GM12864 (cell line): ENCODE measurements at regions not wholly inside any gene's neighbourhood (a gene's known extent, or its start where the extent isn't known, plus 50 kb on each side); places are given as distances from the start of the nearest gene placed in this dataset.

Experiments
- DNase-seq: peaks from one replicate; pipeline ENCODE4 v3.0.0-alpha.2; 2011; ENCODE audit warnings: low read depth
- H3K4me3 ChIP-seq: 2 replicates; pipeline ENCODE4 v1.5.1; 2011; ENCODE audit warnings: mild to moderate bottlenecking, low read depth, low read length, control low read depth
- CTCF ChIP-seq: IDR thresholded peaks from 2 replicates; pipeline ENCODE4 v1.5.1; 2011; ENCODE audit warnings: low read depth, mild to moderate bottlenecking, moderate library complexity, low read length, control low read depth, inconsistent platforms; ENCODE audit errors: missing control alignments

- TF ChIP-seq CTCF: no peak
- no peak overlapping the region for H3K4me3 ChIP-seq
- no peak for DNase-seq
These were observed 228.1 kb upstream of the PHYHIPL start for GRCh38 chr10:58948303-58948702.

DNA sequence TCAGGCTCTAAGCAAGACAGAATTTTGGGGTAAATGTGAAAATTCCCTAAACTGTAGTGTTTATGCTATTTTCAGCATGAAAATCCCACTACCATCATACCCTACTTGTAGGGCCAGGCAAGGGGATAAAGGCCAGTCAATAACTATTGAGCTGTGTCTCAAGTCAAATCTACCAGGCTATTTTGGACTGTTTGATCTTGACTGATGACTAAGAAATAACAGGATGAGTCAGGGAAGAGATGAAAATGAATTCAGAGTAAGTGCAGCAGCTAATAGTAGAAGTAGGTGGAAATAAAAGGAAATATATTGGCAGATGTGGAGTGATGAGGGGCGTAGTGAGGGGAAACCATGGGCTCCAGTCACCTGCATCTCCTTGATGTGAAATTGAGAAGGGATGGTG, 225.8 kb upstream of the PHYHIPL start:
- DNase-seq: no peak
- no peak overlapping the region for H3K4me3 ChIP-seq
- TF ChIP-seq CTCF: no peak

DNA sequence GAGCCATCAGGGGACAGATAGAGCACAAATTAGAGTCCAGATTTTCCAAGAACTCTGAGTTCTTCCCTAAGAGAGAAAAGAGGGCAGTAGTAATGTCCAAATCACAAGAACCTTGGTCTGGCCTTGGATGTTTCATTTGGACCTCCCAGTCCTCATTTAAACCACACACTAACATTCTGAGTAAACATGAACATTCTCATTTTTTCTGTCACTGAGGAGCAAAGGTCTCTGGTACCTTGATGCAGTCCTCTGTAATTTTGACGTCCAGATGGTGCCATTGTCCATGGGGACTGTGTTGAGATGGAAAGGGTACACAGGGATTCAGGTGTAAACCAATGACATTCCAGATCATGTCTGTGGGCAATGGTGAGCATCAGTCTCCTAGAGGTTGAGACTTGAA, 225.4 kb upstream of the PHYHIPL start:
- no peak overlapping the region for H3K4me3 ChIP-seq
- TF ChIP-seq CTCF: no peak
- no peak for DNase-seq

DNA sequence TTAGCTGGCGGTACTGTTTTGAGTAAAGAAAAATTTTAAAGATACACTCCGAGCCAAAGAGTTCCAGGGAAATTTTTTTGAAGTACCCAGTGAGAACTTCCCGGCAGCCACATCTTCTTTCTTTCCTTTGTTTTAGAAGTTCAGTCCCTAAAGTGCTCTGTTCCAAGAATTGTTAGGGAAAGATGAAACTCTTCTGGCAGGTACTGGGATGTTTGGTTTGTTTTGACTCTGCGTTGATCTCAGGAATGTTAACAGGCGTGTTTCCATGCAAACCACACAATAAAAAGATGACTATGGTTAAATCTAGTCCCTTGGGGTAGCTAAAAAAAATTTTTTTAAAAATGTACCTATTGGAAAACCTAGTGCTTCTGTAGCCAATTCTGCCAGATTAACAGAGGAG, 224.7 kb upstream of the PHYHIPL start:
- H3K4me3 ChIP-seq: no peak overlapping the region
- no peak for DNase-seq
- no peak for TF ChIP-seq CTCF

DNA sequence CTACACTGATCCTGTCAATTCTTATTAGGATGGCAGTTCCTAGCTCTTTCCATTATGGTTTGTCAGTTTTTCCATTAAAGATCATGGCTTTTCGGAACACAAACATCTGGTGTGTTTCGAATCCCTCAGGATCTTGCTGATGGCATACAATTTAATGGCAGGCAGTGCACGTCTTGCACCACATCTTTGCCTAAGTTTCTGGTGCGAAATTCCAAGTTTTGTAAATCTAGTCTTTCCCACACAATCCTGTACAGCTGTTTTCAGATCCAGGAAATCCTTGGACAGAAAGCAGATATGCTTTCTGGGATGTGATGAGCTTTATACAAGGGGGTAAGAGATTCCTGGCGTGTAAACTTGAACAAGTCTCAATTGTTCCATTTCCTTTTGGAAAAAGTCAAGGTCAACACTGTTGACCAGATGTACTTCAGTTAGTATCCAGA, 224.3 kb upstream of the PHYHIPL start:
- H3K4me3 ChIP-seq: no peak overlapping the region
- no peak for DNase-seq
- TF ChIP-seq CTCF: no peak

GRCh38 chr10:58952747-58953466, 223.5 kb upstream of the PHYHIPL start:
- no peak overlapping the region for H3K4me3 ChIP-seq
- peak; percentile 71 for TF ChIP-seq CTCF
- no peak for DNase-seq

- DNase-seq: no peak
- no peak overlapping the region for H3K4me3 ChIP-seq
- TF ChIP-seq CTCF: no peak
These were observed 222.3 kb upstream of the PHYHIPL start for GRCh38 chr10:58954178-58954577.
